ENCODE measurements at regions not wholly inside any gene's neighbourhood (a gene's known extent, or its start where the extent isn't known, plus 50 kb on each side); places are given as distances from the start of the nearest gene placed in this dataset.

DNA sequence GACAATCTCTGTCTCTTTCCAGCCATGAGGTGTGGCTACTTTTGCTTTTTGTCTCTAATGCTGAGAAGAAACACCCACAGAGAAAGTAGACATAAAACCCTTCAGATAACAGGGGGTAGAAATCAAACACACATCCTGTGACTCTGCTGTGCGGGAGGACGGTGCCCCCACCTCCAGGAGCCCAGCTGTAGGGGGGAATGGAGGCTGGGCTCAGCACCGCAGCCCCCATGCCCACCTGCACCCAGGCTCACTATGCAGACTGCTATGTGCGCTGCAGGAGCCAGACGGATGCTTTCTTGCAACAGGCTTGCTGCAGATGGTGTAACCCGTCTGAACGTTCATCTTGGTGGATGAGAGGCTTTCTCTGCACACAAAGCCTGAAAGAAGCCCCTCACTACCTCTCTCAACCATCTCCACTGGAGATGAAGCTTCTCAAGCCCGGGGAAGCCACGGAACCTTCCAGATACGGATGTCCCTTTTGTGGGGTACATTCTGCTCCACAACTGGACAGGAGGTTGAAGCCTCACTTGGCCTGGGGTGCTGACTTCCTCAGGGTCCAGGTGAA, 207.2 kb downstream of the GADD45G start:
- Histone ChIP-seq H3K4me3 (no peak overlapping the region), H3K4me1 (peaks cover 0 to 25% of the 10 kb centered on the region in 2 donors), H3K27me3 (no peaks in the 10 kb centered on the region), H3K9me3 (no peaks in the 10 kb centered on the region), H3K27ac (no peak overlapping the region), H3K36me3 (no peaks in the 10 kb centered on the region)
- DNase-seq, result no peak
- intact Hi-C loops (cut with DNase I), result no loop called here
- TF ChIP-seq, protein P1, sequence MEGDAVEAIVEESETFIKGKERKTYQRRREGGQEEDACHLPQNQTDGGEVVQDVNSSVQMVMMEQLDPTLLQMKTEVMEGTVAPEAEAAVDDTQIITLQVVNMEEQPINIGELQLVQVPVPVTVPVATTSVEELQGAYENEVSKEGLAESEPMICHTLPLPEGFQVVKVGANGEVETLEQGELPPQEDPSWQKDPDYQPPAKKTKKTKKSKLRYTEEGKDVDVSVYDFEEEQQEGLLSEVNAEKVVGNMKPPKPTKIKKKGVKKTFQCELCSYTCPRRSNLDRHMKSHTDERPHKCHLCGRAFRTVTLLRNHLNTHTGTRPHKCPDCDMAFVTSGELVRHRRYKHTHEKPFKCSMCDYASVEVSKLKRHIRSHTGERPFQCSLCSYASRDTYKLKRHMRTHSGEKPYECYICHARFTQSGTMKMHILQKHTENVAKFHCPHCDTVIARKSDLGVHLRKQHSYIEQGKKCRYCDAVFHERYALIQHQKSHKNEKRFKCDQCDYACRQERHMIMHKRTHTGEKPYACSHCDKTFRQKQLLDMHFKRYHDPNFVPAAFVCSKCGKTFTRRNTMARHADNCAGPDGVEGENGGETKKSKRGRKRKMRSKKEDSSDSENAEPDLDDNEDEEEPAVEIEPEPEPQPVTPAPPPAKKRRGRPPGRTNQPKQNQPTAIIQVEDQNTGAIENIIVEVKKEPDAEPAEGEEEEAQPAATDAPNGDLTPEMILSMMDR (IDR thresholded peaks at IDR 0.05), result no peak
- no peak for ATAC-seq

DNA sequence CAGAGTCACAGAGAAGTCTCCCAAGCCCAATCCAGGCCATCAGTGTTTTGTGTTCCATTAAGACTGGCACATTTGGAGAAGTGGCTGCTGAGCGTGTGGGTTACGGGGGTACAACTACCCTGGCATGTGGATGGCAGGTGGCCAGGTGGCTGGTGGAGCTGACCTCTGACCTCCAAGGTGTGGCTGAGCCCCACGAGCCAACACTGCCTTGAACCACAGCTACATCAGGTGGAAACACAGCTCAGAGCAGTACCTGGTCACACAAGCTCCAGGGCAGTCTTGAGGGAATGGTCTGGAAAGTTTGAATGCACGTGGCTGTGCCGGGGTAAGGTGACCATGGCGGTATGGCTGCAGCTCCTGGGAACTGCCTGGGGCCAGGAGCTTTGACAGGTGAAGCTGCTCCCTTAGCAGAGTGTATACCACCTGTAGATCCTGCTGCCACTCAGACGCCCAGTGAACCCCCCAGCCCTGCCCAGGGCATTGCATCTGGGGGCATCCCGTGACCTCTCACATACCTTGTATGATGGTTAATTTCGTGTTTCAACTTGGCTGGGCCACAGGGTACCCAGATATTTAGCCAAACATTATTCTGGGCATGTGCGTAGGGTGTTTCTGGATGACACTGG, 207.9 kb downstream of the GADD45G start:
- Histone ChIP-seq H3K27ac (no peak overlapping the region), H3K9me3 (no peaks in the 10 kb centered on the region), H3K4me3 (no peak overlapping the region), H3K36me3 (no peaks in the 10 kb centered on the region), H3K4me1 (peaks cover 5 to 25% of the 10 kb centered on the region in 2 donors), H3K27me3 (no peaks in the 10 kb centered on the region)
- intact Hi-C loops (cut with DNase I), result no loop called here
- TF ChIP-seq, protein P1 (IDR thresholded peaks at IDR 0.05), result no peak
- ATAC-seq (no peak), DNase-seq (no peak)

DNA sequence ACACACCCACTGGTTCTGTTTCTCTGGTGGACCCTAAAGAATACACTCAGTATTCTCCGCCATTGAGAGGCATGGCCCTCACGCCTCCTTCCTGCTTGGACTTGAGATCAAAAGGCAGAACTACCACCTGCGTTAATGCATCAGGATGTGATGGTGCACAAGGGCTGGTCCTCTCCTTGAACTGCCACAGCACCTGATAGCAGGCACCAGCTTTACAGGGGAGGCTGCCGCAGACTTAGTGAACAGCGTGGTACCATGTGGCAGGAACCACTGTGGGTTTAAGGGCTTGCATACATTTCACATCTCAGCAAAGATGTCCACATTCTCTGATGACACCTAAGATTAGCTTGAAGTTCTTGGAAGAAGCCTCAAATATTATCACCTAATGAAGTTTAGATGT, 208.7 kb downstream of the GADD45G start:
- Histone ChIP-seq H3K4me3 (no peak overlapping the region), H3K36me3 (no peaks in the 10 kb centered on the region), H3K27ac (no peak overlapping the region), H3K27me3 (no peaks in the 10 kb centered on the region), H3K9me3 (no peaks in the 10 kb centered on the region), H3K4me1 (peaks cover 5 to 25% of the 10 kb centered on the region in 2 donors)
- no peak for DNase-seq
- intact Hi-C loops (cut with DNase I), result no loop called here
- no peak for ATAC-seq
- TF ChIP-seq, protein P1 (IDR thresholded peaks at IDR 0.05), result no peak

DNA sequence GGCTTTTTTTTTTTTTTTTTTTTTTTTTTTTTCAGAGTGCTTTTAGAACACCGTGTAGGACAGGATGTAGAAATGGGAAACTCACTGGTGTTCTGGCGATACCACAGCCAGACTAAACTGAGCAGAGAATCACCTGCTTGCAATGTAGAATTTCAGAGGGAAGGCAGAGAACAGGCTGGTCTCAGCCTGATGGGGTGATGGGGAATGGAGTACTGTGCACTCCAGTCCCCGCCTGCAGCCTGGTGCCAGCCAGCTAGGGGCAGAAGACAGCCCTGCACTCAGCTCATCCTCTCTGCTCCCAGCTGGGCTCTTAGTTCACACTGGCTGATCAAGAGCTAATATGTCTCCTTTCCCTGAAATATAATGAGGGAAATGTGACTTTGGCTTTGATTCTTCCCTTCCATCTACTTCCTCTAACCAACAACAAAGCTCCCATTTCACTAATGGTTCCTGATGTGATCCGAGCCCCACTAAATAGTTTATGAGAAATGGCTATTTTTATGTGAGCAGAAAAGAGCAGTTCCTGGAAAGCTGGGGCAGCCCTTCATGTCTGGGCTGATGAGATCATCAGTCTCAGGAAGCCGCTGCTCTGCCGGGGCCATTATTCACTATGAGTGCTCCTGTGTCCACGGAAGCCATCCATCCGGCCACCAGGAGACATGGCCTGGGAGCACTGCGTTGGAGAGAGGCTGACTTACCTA, 209.7 kb downstream of the GADD45G start:
- intact Hi-C loops (cut with DNase I), result no loop called here
- Histone ChIP-seq H3K4me3 (no peak overlapping the region), H3K27ac (no peak overlapping the region), H3K36me3 (no peaks in the 10 kb centered on the region), H3K27me3 (no peaks in the 10 kb centered on the region), H3K4me1 (peaks cover 5 to 25% of the 10 kb centered on the region in 2 donors), H3K9me3 (no peaks in the 10 kb centered on the region)
- ATAC-seq (peak; percentile 48), DNase-seq (no peak)
- TF ChIP-seq, protein P1 (IDR thresholded peaks at IDR 0.05), result no peak
